Cardiac muscle cell (in vitro differentiated cells and primary cell): ENCODE measurements at regions not wholly inside any gene's neighbourhood (a gene's known extent, or its start where the extent isn't known, plus 50 kb on each side); places are given as distances from the start of the nearest gene placed in this dataset.

ENCODE experiments used
- DNase-seq, 2 donors: peaks; one replicate each; pipeline versions ENCODE4 v3.0.0 to v3.0.0-alpha.2; 2010 to 2017; ENCODE audit warnings: low read depth in 1 of 2, low spot score in 1 of 2
- H3K27ac ChIP-seq: fragments of 200-600 bp; sonication (generic); 2 replicates; pipeline ENCODE4 v1.5.1; 2016
- H3K27me3 ChIP-seq: fragments of 200-600 bp; sonication (generic); 2 replicates; pipeline ENCODE4 v1.6.0; 2016; ENCODE audit warnings: control low read depth
- H3K36me3 ChIP-seq: fragments of 200-600 bp; sonication (generic); 2 replicates; pipeline ENCODE4 v1.5.1; 2016; ENCODE audit warnings: control low read depth
- H3K4me1 ChIP-seq: fragments of 200-600 bp; sonication (generic); 2 replicates; pipeline ENCODE4 v1.8.1; 2017; ENCODE audit warnings: low read depth, mild to moderate bottlenecking, mixed run types
- H3K4me3 ChIP-seq: fragments of 200-600 bp; sonication (generic); 2 replicates; pipeline ENCODE4 v1.5.1; 2016; ENCODE audit warnings: mild to moderate bottlenecking
- H3K9me3 ChIP-seq: fragments of 200-600 bp; sonication (generic); 2 replicates; pipeline ENCODE4 v1.5.1; 2017; ENCODE audit warnings: low read depth, mild to moderate bottlenecking, control low read depth
- CTCF ChIP-seq: IDR thresholded peaks from 2 replicates; pipeline ENCODE4 v1.5.1; 2012; ENCODE audit warnings: low read depth, mild to moderate bottlenecking, low read length

GRCh38 chr2:152814475-152815030 lies 96.1 kb downstream of the ARL6IP6 start:
- H3K27ac ChIP-seq, result no peak overlapping the region
- DNase-seq, result peak in 1 of 2 donors; percentile 2
- H3K27me3 ChIP-seq, result no peaks in the 10 kb centered on the region
- H3K4me1 ChIP-seq, result no peaks in the 10 kb centered on the region
- TF ChIP-seq CTCF, result no peak
- no peaks in the 10 kb centered on the region for H3K36me3 ChIP-seq
- no peak overlapping the region for H3K4me3 ChIP-seq
- H3K9me3 ChIP-seq, result no peaks in the 10 kb centered on the region

- no peaks in the 10 kb centered on the region for H3K9me3 ChIP-seq
- no peaks in the 10 kb centered on the region for H3K36me3 ChIP-seq
- H3K4me1 ChIP-seq, result no peaks in the 10 kb centered on the region
- no peak overlapping the region for H3K4me3 ChIP-seq
- DNase-seq, result no peak
- H3K27me3 ChIP-seq, result no peaks in the 10 kb centered on the region
- no peak overlapping the region for H3K27ac ChIP-seq
- no peak for TF ChIP-seq CTCF
Measured at GRCh38 chr2:152813351-152813750, 94.9 kb downstream of the ARL6IP6 start.
